Lung (tissue), 11 donors: ENCODE measurements at regions not wholly inside any gene's neighbourhood (a gene's known extent, or its start where the extent isn't known, plus 50 kb on each side); places are given as distances from the start of the nearest gene placed in this dataset.

ENCODE experiments used
- ATAC-seq: fragments of 200-7000 bp; cut with Tn5 transposase; one replicate; pipeline ENCODE4 v1.9.1; 2020; ENCODE audit warnings: moderate number of reproducible peaks; ENCODE audit not compliant: insufficient read depth, low FRiP score
- DNase-seq, 3 donors: peaks; one replicate each; pipeline ENCODE4 v3.0.0-alpha.2; 2013 to 2017
- H3K27ac ChIP-seq, 2 donors: one replicate each; pipeline ENCODE4 v1.5.1; 2013; ENCODE audit warnings: mild to moderate bottlenecking in 2 of 2, moderate library complexity in 2 of 2, control low read depth in 1 of 2, inconsistent platforms in 1 of 2, low read depth in 1 of 2, low read length in 1 of 2
- H3K27me3 ChIP-seq, 3 donors: one replicate each; pipeline ENCODE4 v1.5.1; 2013; ENCODE audit warnings: low read length in 2 of 3; ENCODE audit not compliant: control insufficient read depth in 3 of 3, insufficient read depth in 3 of 3
- H3K36me3 ChIP-seq, 4 donors: one replicate each; pipeline ENCODE4 v1.5.1; 2013; ENCODE audit warnings: low read length in 4 of 4, mild to moderate bottlenecking in 1 of 4, moderate library complexity in 1 of 4; ENCODE audit not compliant: control insufficient read depth in 4 of 4, insufficient read depth in 4 of 4
- H3K4me1 ChIP-seq, 5 donors: one replicate each; pipeline ENCODE4 v1.5.1; 2013; ENCODE audit warnings: low read length in 5 of 5, mild to moderate bottlenecking in 2 of 5, moderate library complexity in 1 of 5; ENCODE audit not compliant: control insufficient read depth in 5 of 5, insufficient read depth in 5 of 5
- H3K4me3 ChIP-seq: one replicate; pipeline ENCODE4 v1.5.1; 2013; ENCODE audit warnings: mild to moderate bottlenecking, control low read depth, moderate library complexity
- H3K9ac ChIP-seq, 2 donors: one replicate each; pipeline ENCODE4 v1.5.1; 2013; ENCODE audit warnings: low read length in 2 of 2, control low read depth in 1 of 2; ENCODE audit not compliant: insufficient read depth in 1 of 2
- H3K9me3 ChIP-seq, 4 donors: one replicate each; pipeline ENCODE4 v1.5.1; 2013; ENCODE audit warnings: low read length in 3 of 4, mild to moderate bottlenecking in 1 of 4, moderate library complexity in 1 of 4; ENCODE audit not compliant: control insufficient read depth in 4 of 4, insufficient read depth in 3 of 4
- WGBS, 2 donors: extraction: QIAGEN DNeasy Blood & Tissue Kit; methylation state at CpG; one replicate each; pipeline ENCODE4 v1.1.7; 2013; 5-methylcytosine and 5-hydroxymethylcytosine counted together
- TF ChIP-seq, protein P1 (sequence below): IDR thresholded peaks from 2 replicates; pipeline ENCODE4 v1.5.1; 2012; ENCODE audit warnings: mild to moderate bottlenecking; ENCODE audit errors: control extremely low read depth, extremely low read depth
- donor health status: control.
- donor health status: control.
- donor health status: Bipolar disorder and iron deficiency.
- donor health status: healthy.
- donor health status: DM: yes; HTN: yes; CAD: no.

DNA sequence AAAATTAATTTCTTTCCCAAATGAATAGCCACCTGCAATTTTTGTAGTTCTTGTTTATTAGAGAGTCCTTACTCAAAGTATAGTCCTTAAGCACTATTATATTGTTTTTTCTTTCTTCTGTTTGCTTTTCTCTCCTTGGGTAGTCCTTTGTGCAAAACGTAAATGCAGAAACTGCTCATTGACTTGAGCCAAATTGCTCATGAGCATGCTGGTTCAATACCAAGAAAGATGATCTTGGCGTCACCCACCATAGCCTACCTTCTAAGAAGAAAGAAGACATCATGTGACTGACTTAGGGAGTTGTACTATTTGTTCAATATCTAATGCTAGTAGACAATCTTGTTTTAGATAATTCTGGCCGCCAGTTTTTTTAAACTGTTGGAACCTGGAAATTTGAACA is 248.8 kb upstream of the DMRT1 start:
- Histone ChIP-seq H3K4me1 (peaks cover 4 to 23% (median 7%) of the 10 kb centered on the region in 5 donors), H3K36me3 (no peaks in the 10 kb centered on the region), H3K9me3 (no peaks in the 10 kb centered on the region), H3K4me3 (no peak overlapping the region), H3K27ac (peak overlapping the region in 1 of 2 donors; percentile 70), H3K27me3 (no peaks in the 10 kb centered on the region), H3K9ac (no peak overlapping the region)
- ATAC-seq: no peak
- DNase-seq: no peak
- WGBS, 2 donors: 88 to 91% methylated on average over 3 of the region's 3 CpGs
- TF ChIP-seq, protein P1, sequence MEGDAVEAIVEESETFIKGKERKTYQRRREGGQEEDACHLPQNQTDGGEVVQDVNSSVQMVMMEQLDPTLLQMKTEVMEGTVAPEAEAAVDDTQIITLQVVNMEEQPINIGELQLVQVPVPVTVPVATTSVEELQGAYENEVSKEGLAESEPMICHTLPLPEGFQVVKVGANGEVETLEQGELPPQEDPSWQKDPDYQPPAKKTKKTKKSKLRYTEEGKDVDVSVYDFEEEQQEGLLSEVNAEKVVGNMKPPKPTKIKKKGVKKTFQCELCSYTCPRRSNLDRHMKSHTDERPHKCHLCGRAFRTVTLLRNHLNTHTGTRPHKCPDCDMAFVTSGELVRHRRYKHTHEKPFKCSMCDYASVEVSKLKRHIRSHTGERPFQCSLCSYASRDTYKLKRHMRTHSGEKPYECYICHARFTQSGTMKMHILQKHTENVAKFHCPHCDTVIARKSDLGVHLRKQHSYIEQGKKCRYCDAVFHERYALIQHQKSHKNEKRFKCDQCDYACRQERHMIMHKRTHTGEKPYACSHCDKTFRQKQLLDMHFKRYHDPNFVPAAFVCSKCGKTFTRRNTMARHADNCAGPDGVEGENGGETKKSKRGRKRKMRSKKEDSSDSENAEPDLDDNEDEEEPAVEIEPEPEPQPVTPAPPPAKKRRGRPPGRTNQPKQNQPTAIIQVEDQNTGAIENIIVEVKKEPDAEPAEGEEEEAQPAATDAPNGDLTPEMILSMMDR: no peak

DNA sequence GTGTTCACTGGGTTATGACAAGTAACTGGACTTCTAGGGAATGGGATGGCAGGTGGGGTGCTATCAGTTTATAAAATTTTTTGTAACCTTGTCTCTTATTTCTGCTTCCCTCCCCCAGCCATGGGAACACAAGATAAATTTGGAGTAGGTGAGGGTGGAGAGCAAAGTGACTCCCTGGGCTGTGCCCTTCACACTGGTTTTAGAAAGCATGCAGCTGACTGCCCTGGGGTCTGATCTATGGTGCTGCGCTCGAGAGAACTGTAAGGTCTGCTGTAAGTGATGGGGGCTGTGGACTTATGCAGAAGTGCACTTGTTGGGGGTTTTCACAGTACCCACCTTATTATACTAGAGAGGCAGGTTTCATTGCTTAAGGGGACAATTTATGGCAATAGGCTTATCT is 247.7 kb upstream of the DMRT1 start:
- Histone ChIP-seq H3K36me3 (no peaks in the 10 kb centered on the region), H3K9ac (no peak overlapping the region), H3K27ac (peak overlapping the region in 1 of 2 donors; percentile 70), H3K27me3 (no peaks in the 10 kb centered on the region), H3K9me3 (no peaks in the 10 kb centered on the region), H3K4me3 (no peak overlapping the region), H3K4me1 (peaks cover 4 to 20% (median 7%) of the 10 kb centered on the region in 5 donors)
- DNase-seq: no peak
- TF ChIP-seq, protein P1: no peak
- 92% methylated on average over 2 of the region's 2 CpGs for WGBS, 2 donors
- no peak for ATAC-seq

DNA sequence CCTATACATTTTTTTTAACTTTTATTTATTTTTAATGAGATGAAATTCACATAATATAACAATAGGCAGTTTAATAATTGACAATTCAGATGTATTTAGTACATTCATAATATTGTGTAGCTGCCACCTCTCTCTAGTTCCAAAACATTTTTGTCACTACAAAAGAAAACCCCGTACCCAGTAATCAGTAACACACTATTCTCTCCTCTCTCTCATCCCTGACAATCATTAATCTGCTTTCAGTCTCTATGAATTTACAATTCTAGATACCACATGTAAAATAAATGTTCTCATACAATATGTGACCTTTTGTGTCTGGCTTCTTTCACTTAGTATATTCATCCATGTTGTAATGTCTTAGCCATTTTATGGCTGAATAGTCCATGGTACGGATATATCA is 244.8 kb upstream of the DMRT1 start:
- no peak overlapping the region for H3K4me3 ChIP-seq

More for the DNA sequence above, 244.8 kb upstream of the DMRT1 start:
- Histone ChIP-seq H3K4me1 (peaks cover 0 to 12% (median 0%) of the 10 kb centered on the region in 5 donors), H3K36me3 (no peaks in the 10 kb centered on the region), H3K9ac (no peak overlapping the region), H3K9me3 (no peaks in the 10 kb centered on the region), H3K27me3 (no peaks in the 10 kb centered on the region), H3K27ac (no peak overlapping the region)
- 93 to 94% methylated on average over 2 of the region's 2 CpGs for WGBS, 2 donors
- TF ChIP-seq, protein P1: no peak
- no peak for ATAC-seq
- DNase-seq: no peak
